ENCODE measurements at regions not wholly inside any gene's neighbourhood (a gene's known extent, or its start where the extent isn't known, plus 50 kb on each side); places are given as distances from the start of the nearest gene placed in this dataset.

- 72% methylated on average over 1 of the region's 1 CpG; no CpG with 5 or more reads in 1 of the 2 donors for WGBS, 2 donors (ENCODE audit: low coverage in 1 of 2)
- in situ Hi-C loops (cut with MboI; ENCODE audit: low pct_ligation_motif_present in 1 of 4, low pct_unique_long_range_greater_than_20kb in 1 of 4, low sequenced_read_pairs in 3 of 4), result no loop called here
- H3K27ac ChIP-seq, result no peak overlapping the region
- no peaks in the 10 kb centered on the region for H3K4me1 ChIP-seq
- TF ChIP-seq POLR2AphosphoS5 (IDR thresholded peaks at IDR 0.05), result no peak
- no peak for TF ChIP-seq EP300 (IDR thresholded peaks at IDR 0.05; ENCODE audit: low read depth)
- TF ChIP-seq POLR2A (IDR thresholded peaks at IDR 0.05), result no peak
- TF ChIP-seq CTCF (IDR thresholded peaks at IDR 0.05), result no peak
- H3K36me3 ChIP-seq, result no peaks in the 10 kb centered on the region
- DNase-seq, result no peak
- H3K4me3 ChIP-seq, result no peak overlapping the region
- no peaks in the 10 kb centered on the region for H3K9me3 ChIP-seq
- intact Hi-C loops (cut with DNase I; ENCODE audit: low total_unique reads), result loop anchor here (5.0 kb wide), 1 partner anchor 464 kb away; no protein-coding TSS in a partner anchor
- H3K27me3 ChIP-seq, result no peaks in the 10 kb centered on the region
Measured at GRCh38 chr1:115196296-115196695, 107.0 kb upstream of the TSPAN2 start.

- WGBS, 2 donors (ENCODE audit: low coverage in 1 of 2), result 35% methylated on average over 2 of the region's 2 CpGs; no CpG with 5 or more reads in 1 of the 2 donors
- no peak for TF ChIP-seq CTCF (IDR thresholded peaks at IDR 0.05)
- TF ChIP-seq POLR2AphosphoS5 (IDR thresholded peaks at IDR 0.05), result no peak
- TF ChIP-seq POLR2A (IDR thresholded peaks at IDR 0.05), result no peak
- Histone ChIP-seq H3K36me3 (no peaks in the 10 kb centered on the region), H3K9me3 (no peaks in the 10 kb centered on the region), H3K4me3 (no peak overlapping the region), H3K4me1 (peaks cover 0 to 5% (median 0%) of the 10 kb centered on the region in 4 donors), H3K27me3 (no peaks in the 10 kb centered on the region), H3K27ac (no peak overlapping the region)
- in situ Hi-C loops (cut with MboI; ENCODE audit: low pct_ligation_motif_present in 1 of 4, low pct_unique_long_range_greater_than_20kb in 1 of 4, low sequenced_read_pairs in 3 of 4), result no loop called here
- no peak for DNase-seq
- intact Hi-C loops (cut with DNase I; ENCODE audit: low total_unique reads), result no loop called here
Measured at GRCh38 chr1:115194506-115194905, 105.2 kb upstream of the TSPAN2 start.

- no peak for DNase-seq
- H3K4me3 ChIP-seq, result no peak overlapping the region
- TF ChIP-seq EP300 (IDR thresholded peaks at IDR 0.05; ENCODE audit: low read depth) (no peak), POLR2A (IDR thresholded peaks at IDR 0.05) (no peak), POLR2AphosphoS5 (IDR thresholded peaks at IDR 0.05) (no peak)
- 92% methylated on average over 3 of the region's 3 CpGs; no CpG with 5 or more reads in 1 of the 2 donors for WGBS, 2 donors (ENCODE audit: low coverage in 1 of 2)
- in situ Hi-C loops (cut with MboI; ENCODE audit: low pct_ligation_motif_present in 1 of 4, low pct_unique_long_range_greater_than_20kb in 1 of 4, low sequenced_read_pairs in 3 of 4) (no loop called here), intact Hi-C loops (cut with DNase I; ENCODE audit: low total_unique reads) (no loop called here)
- peaks cover 0 to 5% (median 0%) of the 10 kb centered on the region in 4 donors for H3K4me1 ChIP-seq
- H3K36me3 ChIP-seq, result no peaks in the 10 kb centered on the region
- H3K9me3 ChIP-seq, result no peaks in the 10 kb centered on the region
- H3K27me3 ChIP-seq, result no peaks in the 10 kb centered on the region
- H3K27ac ChIP-seq, result no peak overlapping the region
Measured at GRCh38 chr1:115193046-115193828, 103.9 kb upstream of the TSPAN2 start.

GRCh38 chr1:115192200-115192767 lies 103.0 kb upstream of the TSPAN2 start:
- Histone ChIP-seq H3K4me3 (no peak overlapping the region), H3K9me3 (no peaks in the 10 kb centered on the region), H3K36me3 (no peaks in the 10 kb centered on the region), H3K27ac (no peak overlapping the region), H3K27me3 (no peaks in the 10 kb centered on the region), H3K4me1 (peaks cover 0 to 5% (median 0%) of the 10 kb centered on the region in 4 donors)
- intact Hi-C loops (cut with DNase I; ENCODE audit: low total_unique reads) (no loop called here), in situ Hi-C loops (cut with MboI; ENCODE audit: low pct_ligation_motif_present in 1 of 4, low pct_unique_long_range_greater_than_20kb in 1 of 4, low sequenced_read_pairs in 3 of 4) (no loop called here)
- TF ChIP-seq EP300 (IDR thresholded peaks at IDR 0.05; ENCODE audit: low read depth), result no peak
- no peak for TF ChIP-seq CTCF (IDR thresholded peaks at IDR 0.05)
- WGBS, 2 donors (ENCODE audit: low coverage in 1 of 2), result 80 to 84% methylated on average over 2 to 7 of the region's 7 CpGs
- DNase-seq, result no peak
